Adipocyte (in vitro differentiated cells): ENCODE measurements at regions not wholly inside any gene's neighbourhood (a gene's known extent, or its start where the extent isn't known, plus 50 kb on each side); places are given as distances from the start of the nearest gene placed in this dataset.
"Not testable (repeated sequence)": the region's sequence is repeated elsewhere in the genome, so short reads cannot be mapped to it uniquely, and the experiment has no call there.

Experiments used
- DNase-seq: peaks from one replicate; pipeline ENCODE4 v3.0.0-alpha.2; 2015; ENCODE audit warnings: low read depth
- H3K27me3 ChIP-seq: replicated peaks from 2 replicates; pipeline ENCODE4 v1.7.0; 2013; ENCODE audit warnings: mild to moderate bottlenecking, low read length, moderate library complexity; ENCODE audit not compliant: control insufficient read depth, insufficient read depth
- H3K36me3 ChIP-seq: 2 replicates; pipeline ENCODE4 v1.7.0; 2013; ENCODE audit warnings: low read length, mild to moderate bottlenecking, moderate library complexity; ENCODE audit not compliant: control insufficient read depth, insufficient read depth, severe bottlenecking
- H3K4me1 ChIP-seq: 2 replicates; pipeline ENCODE4 v1.7.0; 2013; ENCODE audit warnings: mild to moderate bottlenecking, low read length, moderate library complexity; ENCODE audit not compliant: control insufficient read depth, insufficient read depth
- H3K4me3 ChIP-seq: 2 replicates; pipeline ENCODE4 v1.7.0; 2013; ENCODE audit warnings: mild to moderate bottlenecking, low read length, moderate library complexity
- H3K9ac ChIP-seq: 2 replicates; pipeline ENCODE4 v1.7.0; 2013; ENCODE audit warnings: mild to moderate bottlenecking, low read length, moderate library complexity
- H3K9me3 ChIP-seq: 2 replicates; pipeline ENCODE4 v1.7.0; 2013; ENCODE audit warnings: mild to moderate bottlenecking, low read length, moderate library complexity; ENCODE audit not compliant: control insufficient read depth

GRCh38 chr4:38385093-38386004 lies 278.6 kb upstream of the KLF3 start:
- Histone ChIP-seq H3K4me3 (no peak overlapping the region), H3K4me1 (peaks cover 66% of the 10 kb centered on the region), H3K9ac (peak overlapping the region; percentile 30), H3K27me3 (no peaks in the 10 kb centered on the region), H3K36me3 (no peaks in the 10 kb centered on the region), H3K9me3 (no peaks in the 10 kb centered on the region)
- no peak for DNase-seq

GRCh38 chr4:38386005-38386551 lies 277.9 kb upstream of the KLF3 start:
- H3K4me3 ChIP-seq = no peak overlapping the region
- DNase-seq = no peak
- H3K36me3 ChIP-seq = no peaks in the 10 kb centered on the region
- H3K9me3 ChIP-seq = no peaks in the 10 kb centered on the region
- no peak overlapping the region for H3K9ac ChIP-seq
- peaks cover 64% of the 10 kb centered on the region for H3K4me1 ChIP-seq
- no peaks in the 10 kb centered on the region for H3K27me3 ChIP-seq

- no peaks in the 10 kb centered on the region for H3K9me3 ChIP-seq
- no peak overlapping the region for H3K9ac ChIP-seq
- no peaks in the 10 kb centered on the region for H3K36me3 ChIP-seq
- peaks cover 58% of the 10 kb centered on the region for H3K4me1 ChIP-seq
- no peak for DNase-seq
- H3K4me3 ChIP-seq = no peak overlapping the region
- no peaks in the 10 kb centered on the region for H3K27me3 ChIP-seq
Measured at GRCh38 chr4:38386654-38387188, 277.3 kb upstream of the KLF3 start.

GRCh38 chr4:38387348-38387747 lies 276.7 kb upstream of the KLF3 start:
- DNase-seq = peak; percentile 81
- peak overlapping the region; percentile 28 for H3K9ac ChIP-seq
- H3K4me1 ChIP-seq = peaks cover 53% of the 10 kb centered on the region
- peak overlapping the region; percentile 4 for H3K4me3 ChIP-seq
- no peaks in the 10 kb centered on the region for H3K27me3 ChIP-seq
- no peaks in the 10 kb centered on the region for H3K36me3 ChIP-seq
- peaks cover 3% of the 10 kb centered on the region for H3K9me3 ChIP-seq

- Histone ChIP-seq H3K36me3 (no peaks in the 10 kb centered on the region), H3K9ac (peak overlapping the region; percentile 28), H3K4me3 (peak overlapping the region; percentile 4), H3K9me3 (peaks cover 3% of the 10 kb centered on the region), H3K27me3 (no peaks in the 10 kb centered on the region), H3K4me1 (peaks cover 48% of the 10 kb centered on the region)
- no peak for DNase-seq
Measured at GRCh38 chr4:38387819-38388218, 276.2 kb upstream of the KLF3 start.

- H3K4me1 ChIP-seq = peaks cover 37% of the 10 kb centered on the region
- H3K9me3 ChIP-seq, H3K4me3 ChIP-seq, H3K36me3 ChIP-seq, H3K9ac ChIP-seq, DNase-seq, H3K27me3 ChIP-seq: not testable (repeated sequence)
Measured at GRCh38 chr4:38388907-38389306, 275.1 kb upstream of the KLF3 start.

GRCh38 chr4:38390969-38391545 lies 272.9 kb upstream of the KLF3 start:
- H3K27me3 ChIP-seq = no peaks in the 10 kb centered on the region
- peaks cover 18% of the 10 kb centered on the region for H3K4me1 ChIP-seq
- DNase-seq = peak; percentile 28

GRCh38 chr4:38392223-38392855 lies 271.7 kb upstream of the KLF3 start:
- Histone ChIP-seq H3K4me1 (peaks cover 7% of the 10 kb centered on the region), H3K9me3 (peaks cover 3% of the 10 kb centered on the region), H3K4me3 (no peak overlapping the region), H3K9ac (no peak overlapping the region), H3K27me3 (no peaks in the 10 kb centered on the region), H3K36me3 (no peaks in the 10 kb centered on the region)
- DNase-seq = no peak

More at GRCh38 chr4:38390969-38391545, 272.9 kb upstream of the KLF3 start:
- Histone ChIP-seq H3K4me3 (no peak overlapping the region), H3K9ac (no peak overlapping the region), H3K9me3 (peaks cover 3% of the 10 kb centered on the region), H3K36me3 (no peaks in the 10 kb centered on the region)

- no peak for DNase-seq
- Histone ChIP-seq H3K4me1 (peaks cover 5% of the 10 kb centered on the region), H3K9ac (no peak overlapping the region), H3K36me3 (no peaks in the 10 kb centered on the region), H3K9me3 (peaks cover 3% of the 10 kb centered on the region), H3K4me3 (no peak overlapping the region), H3K27me3 (no peaks in the 10 kb centered on the region)
Measured at GRCh38 chr4:38396091-38396490, 267.9 kb upstream of the KLF3 start.

- no peak overlapping the region for H3K4me3 ChIP-seq
- no peaks in the 10 kb centered on the region for H3K27me3 ChIP-seq
- H3K9ac ChIP-seq = no peak overlapping the region
- DNase-seq = no peak
- peaks cover 5% of the 10 kb centered on the region for H3K4me1 ChIP-seq
- no peaks in the 10 kb centered on the region for H3K36me3 ChIP-seq
- H3K9me3 ChIP-seq = peaks cover 1% of the 10 kb centered on the region
Measured at GRCh38 chr4:38396845-38397547, 267.0 kb upstream of the KLF3 start.
